SK-N-MC (cell line): ENCODE measurements at regions not wholly inside any gene's neighbourhood (a gene's known extent, or its start where the extent isn't known, plus 50 kb on each side); places are given as distances from the start of the nearest gene placed in this dataset.

ENCODE experiments used
- EZH2 ChIP-seq: fragments of 200-600 bp; sonication (generic); IDR thresholded peaks from one replicate; pipeline ENCODE4 v1.6.1; 2017; ENCODE audit warnings: antibody characterized with exemption
- POLR2AphosphoS5 ChIP-seq: IDR thresholded peaks from 2 replicates; pipeline ENCODE4 v1.6.1; 2012; ENCODE audit warnings: mild to moderate bottlenecking, low read depth, low read length, borderline replicate concordance

GRCh38 chr4:115357776-115358175 lies 244.4 kb upstream of the NDST4 start:
- no peak for TF ChIP-seq EZH2
- no peak for TF ChIP-seq POLR2AphosphoS5
